Choroid plexus epithelial cell (primary cell): ENCODE measurements at regions not wholly inside any gene's neighbourhood (a gene's known extent, or its start where the extent isn't known, plus 50 kb on each side); places are given as distances from the start of the nearest gene placed in this dataset.

Experiments
- DNase-seq: peaks from one replicate; pipeline ENCODE4 v3.0.0-alpha.2; 2010; ENCODE audit warnings: low read depth
- H3K4me3 ChIP-seq: 2 replicates; pipeline ENCODE4 v1.5.1; 2011; ENCODE audit warnings: low read depth, mild to moderate bottlenecking, control low read depth, low read length, moderate library complexity
- CTCF ChIP-seq: conservative IDR thresholded peaks from 2 replicates; pipeline ENCODE4 v1.5.1; 2011; ENCODE audit warnings: low read depth, mild to moderate bottlenecking, control low read depth, inconsistent platforms, low read length, moderate library complexity

- DNase-seq = peak; percentile 16
- TF ChIP-seq CTCF = no peak
- no peak overlapping the region for H3K4me3 ChIP-seq
Measured at GRCh38 chr3:22098021-22098420, 347.0 kb upstream of the ZNF385D start.

- no peak for TF ChIP-seq CTCF
- H3K4me3 ChIP-seq = no peak overlapping the region
- DNase-seq = no peak
Measured at GRCh38 chr3:22101351-22101750, 350.3 kb upstream of the ZNF385D start.

- no peak overlapping the region for H3K4me3 ChIP-seq
- DNase-seq = no peak
- no peak for TF ChIP-seq CTCF
Measured at GRCh38 chr3:22101811-22102210, 350.8 kb upstream of the ZNF385D start.

GRCh38 chr3:22103423-22103822 is 352.4 kb upstream of the ZNF385D start:
- no peak overlapping the region for H3K4me3 ChIP-seq
- no peak for DNase-seq
- TF ChIP-seq CTCF = no peak

GRCh38 chr3:22106213-22106896 is 355.3 kb upstream of the ZNF385D start:
- no peak overlapping the region for H3K4me3 ChIP-seq
- DNase-seq = no peak
- TF ChIP-seq CTCF = no peak

GRCh38 chr3:22111226-22111625 is 360.2 kb upstream of the ZNF385D start:
- no peak overlapping the region for H3K4me3 ChIP-seq
- TF ChIP-seq CTCF = no peak
- DNase-seq = no peak

GRCh38 chr3:22113453-22113852 is 362.4 kb upstream of the ZNF385D start:
- TF ChIP-seq CTCF = no peak
- DNase-seq = peak; percentile 20
- H3K4me3 ChIP-seq = no peak overlapping the region
